Stimulated activated CD4-positive, alpha-beta T cell treated with anti-CD3 and anti-CD28 coated beads, Interleukin-12 subunit alpha, Interleukin-12 subunit beta, amount 100 ng/mL, for 48 hours (primary cell): ENCODE measurements at regions not wholly inside any gene's neighbourhood (a gene's known extent, or its start where the extent isn't known, plus 50 kb on each side); places are given as distances from the start of the nearest gene placed in this dataset.
"Not testable (repeated sequence)": the region's sequence is repeated elsewhere in the genome, so short reads cannot be mapped to it uniquely, and the experiment has no call there.

ENCODE experiments used
- DNase-seq, 3 donors: peaks; one replicate each; pipeline ENCODE4 v3.0.0-alpha.2; 2020; ENCODE audit warnings: low read depth in 2 of 3, low spot score in 1 of 3

- DNase-seq: no peak
Observed at GRCh38 chr15:26261413-26261812, 398.3 kb upstream of the ATP10A start.

- peak in 2 of 3 donors; percentile 6 to 10 for DNase-seq
Observed at GRCh38 chr15:26260517-26261133, 397.5 kb upstream of the ATP10A start.

GRCh38 chr15:26259581-26259980, 396.5 kb upstream of the ATP10A start:
- DNase-seq: no peak

GRCh38 chr15:26244782-26245181, 381.7 kb upstream of the ATP10A start:
- not testable (repeated sequence) for DNase-seq

- no peak for DNase-seq
Observed at GRCh38 chr15:26243382-26243781, 380.3 kb upstream of the ATP10A start.

- no peak for DNase-seq
Observed at GRCh38 chr15:26242565-26243071, 379.5 kb upstream of the ATP10A start.

GRCh38 chr15:26235864-26236263, 372.7 kb upstream of the ATP10A start:
- DNase-seq: no peak

GRCh38 chr15:26234976-26235767, 372.0 kb upstream of the ATP10A start:
- DNase-seq: no peak

GRCh38 chr15:26232691-26233090, 369.6 kb upstream of the ATP10A start:
- DNase-seq: no peak

- no peak for DNase-seq
Observed at GRCh38 chr15:26231096-26231495, 368.0 kb upstream of the ATP10A start.

GRCh38 chr15:26224266-26224665, 361.1 kb upstream of the ATP10A start:
- no peak for DNase-seq

- no peak for DNase-seq
Observed at GRCh38 chr15:26223720-26224119, 360.6 kb upstream of the ATP10A start.

GRCh38 chr15:26222781-26223180, 359.7 kb upstream of the ATP10A start:
- no peak for DNase-seq

- not testable (repeated sequence) for DNase-seq
Observed at GRCh38 chr15:26217043-26217442, 353.9 kb upstream of the ATP10A start.

- no peak for DNase-seq
Observed at GRCh38 chr15:26214290-26214689, 351.2 kb upstream of the ATP10A start.

- DNase-seq: no peak
Observed at GRCh38 chr15:26213427-26213826, 350.3 kb upstream of the ATP10A start.

GRCh38 chr15:26212109-26212508, 349.0 kb upstream of the ATP10A start:
- no peak for DNase-seq

GRCh38 chr15:26210980-26211379, 347.9 kb upstream of the ATP10A start:
- no peak for DNase-seq

GRCh38 chr15:26201177-26201858, 338.2 kb upstream of the ATP10A start:
- no peak for DNase-seq

- DNase-seq: no peak
Observed at GRCh38 chr15:26200427-26200826, 337.3 kb upstream of the ATP10A start.

- DNase-seq: no peak
Observed at GRCh38 chr15:26197719-26198118, 334.6 kb upstream of the ATP10A start.

GRCh38 chr15:26197060-26197459, 333.9 kb upstream of the ATP10A start:
- no peak for DNase-seq
